ENCODE measurements at regions not wholly inside any gene's neighbourhood (a gene's known extent, or its start where the extent isn't known, plus 50 kb on each side); places are given as distances from the start of the nearest gene placed in this dataset.
"Not testable (repeated sequence)": the region's sequence is repeated elsewhere in the genome, so short reads cannot be mapped to it uniquely, and the experiment has no call there.

GRCh38 chr2:185667452-185667851 is 71.2 kb upstream of the FSIP2 start:
- TF ChIP-seq CTCF (conservative IDR thresholded peaks at IDR 0.05) = no peak
- no peak overlapping the region for H3K27ac ChIP-seq

GRCh38 chr2:185668710-185669109 is 69.9 kb upstream of the FSIP2 start:
- no peak for TF ChIP-seq CTCF (conservative IDR thresholded peaks at IDR 0.05)
- H3K27ac ChIP-seq = no peak overlapping the region

GRCh38 chr2:185674232-185674631 is 64.4 kb upstream of the FSIP2 start:
- H3K27ac ChIP-seq = no peak overlapping the region
- TF ChIP-seq CTCF (conservative IDR thresholded peaks at IDR 0.05) = no peak

GRCh38 chr2:185676316-185676715 is 62.3 kb upstream of the FSIP2 start:
- H3K27ac ChIP-seq = no peak overlapping the region
- no peak for TF ChIP-seq CTCF (conservative IDR thresholded peaks at IDR 0.05)

GRCh38 chr2:185687001-185687400 is 51.6 kb upstream of the FSIP2 start:
- not testable (repeated sequence) for H3K27ac ChIP-seq

- TF ChIP-seq CTCF (conservative IDR thresholded peaks at IDR 0.05) = no peak
- no peak overlapping the region for H3K27ac ChIP-seq
These were observed 50.6 kb upstream of the FSIP2 start for GRCh38 chr2:185687967-185688366.
